ENCODE measurements at regions not wholly inside any gene's neighbourhood (a gene's known extent, or its start where the extent isn't known, plus 50 kb on each side); places are given as distances from the start of the nearest gene placed in this dataset.

- TF ChIP-seq CTCF (IDR thresholded peaks at IDR 0.05; ENCODE audit: low read depth, low read length, poor library complexity, severe bottlenecking) (no peak), EZH2phosphoT487 (IDR thresholded peaks at IDR 0.05; ENCODE audit: borderline replicate concordance, low read length) (no peak)
Measured at GRCh38 chr2:66903183-66903582, 468.3 kb downstream of the MEIS1 start.
